ENCODE measurements at regions not wholly inside any gene's neighbourhood (a gene's known extent, or its start where the extent isn't known, plus 50 kb on each side); places are given as distances from the start of the nearest gene placed in this dataset.
"Not testable (repeated sequence)": the region's sequence is repeated elsewhere in the genome, so short reads cannot be mapped to it uniquely, and the experiment has no call there.

DNA sequence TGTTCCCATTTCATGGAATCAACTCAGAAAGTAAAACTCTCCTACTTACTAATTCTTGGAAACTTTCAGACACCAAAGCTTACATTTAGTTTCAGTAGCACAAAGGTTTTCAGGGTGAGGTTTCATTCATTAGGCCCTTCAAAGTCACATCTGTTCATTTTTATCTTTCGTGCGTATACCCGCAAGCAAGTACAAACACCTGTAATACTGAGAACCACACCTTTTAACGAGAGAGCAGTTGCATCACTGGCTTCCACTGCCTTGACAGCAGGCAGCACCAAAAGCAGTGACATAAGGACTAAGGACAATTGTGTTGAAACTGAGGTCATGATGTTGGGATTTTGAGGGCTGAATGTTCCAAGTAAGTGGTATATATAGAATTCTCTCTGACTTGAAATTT is 60.5 kb downstream of the GOLGA6L22 start:
- not testable (repeated sequence) for DNase-seq

DNA sequence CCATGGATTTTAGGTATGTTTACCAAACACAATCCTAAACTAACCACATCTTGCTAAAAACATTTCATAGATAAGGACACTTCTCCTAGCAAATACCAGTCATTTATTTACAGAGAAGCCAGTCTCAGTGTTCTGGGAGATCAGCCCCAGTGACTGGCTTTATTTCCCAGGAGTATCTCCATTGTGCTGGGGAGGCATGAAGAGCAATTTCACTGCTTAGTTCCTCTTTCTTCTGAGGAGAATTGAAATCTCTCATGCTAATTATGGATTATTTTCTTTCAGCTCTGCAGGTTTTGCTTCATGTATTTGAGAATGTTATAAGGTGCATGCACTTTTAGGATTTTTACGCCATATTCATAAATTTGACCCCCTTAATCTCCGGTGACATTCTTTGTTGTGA is 67.8 kb downstream of the GOLGA6L22 start:
- not testable (repeated sequence) for DNase-seq

DNA sequence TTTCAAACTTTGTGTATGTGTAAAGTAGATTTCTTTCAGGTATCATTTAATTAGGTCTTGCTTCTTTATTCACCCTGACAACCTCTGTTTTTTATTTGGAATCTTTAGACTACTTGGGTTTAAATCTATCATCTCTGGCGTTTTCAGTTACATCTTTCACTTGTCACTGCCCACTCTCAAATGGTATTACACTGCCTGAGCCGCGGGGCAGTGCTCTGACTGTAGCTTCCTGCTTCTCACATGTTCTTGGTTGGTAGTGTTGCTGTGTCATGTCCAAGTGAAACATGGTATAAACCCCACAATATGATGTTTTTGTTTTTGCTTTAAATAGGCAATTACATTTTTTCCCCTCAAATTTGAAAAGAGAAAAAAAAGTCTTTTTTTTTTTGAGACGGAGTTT is 68.3 kb downstream of the GOLGA6L22 start:
- not testable (repeated sequence) for DNase-seq

DNA sequence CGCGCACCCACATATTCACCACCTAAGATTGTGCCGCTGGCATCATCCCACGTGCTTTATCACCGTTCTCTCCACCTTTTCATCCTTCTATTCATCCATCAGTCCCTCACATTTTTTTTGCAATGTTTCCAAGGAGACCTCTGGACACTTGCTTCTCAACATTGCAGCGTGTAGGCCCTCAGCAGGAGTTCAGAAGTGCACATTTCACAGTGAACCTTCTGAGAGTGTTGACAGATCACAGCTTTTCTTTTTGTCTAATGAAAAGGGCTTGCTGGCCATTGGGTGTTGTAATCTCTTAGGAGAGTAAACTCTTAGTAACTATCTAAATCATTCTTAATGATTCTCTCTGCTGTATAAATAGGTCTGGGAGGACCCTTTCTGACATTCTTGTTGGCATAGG is 70.5 kb downstream of the GOLGA6L22 start:
- not testable (repeated sequence) for DNase-seq

DNA sequence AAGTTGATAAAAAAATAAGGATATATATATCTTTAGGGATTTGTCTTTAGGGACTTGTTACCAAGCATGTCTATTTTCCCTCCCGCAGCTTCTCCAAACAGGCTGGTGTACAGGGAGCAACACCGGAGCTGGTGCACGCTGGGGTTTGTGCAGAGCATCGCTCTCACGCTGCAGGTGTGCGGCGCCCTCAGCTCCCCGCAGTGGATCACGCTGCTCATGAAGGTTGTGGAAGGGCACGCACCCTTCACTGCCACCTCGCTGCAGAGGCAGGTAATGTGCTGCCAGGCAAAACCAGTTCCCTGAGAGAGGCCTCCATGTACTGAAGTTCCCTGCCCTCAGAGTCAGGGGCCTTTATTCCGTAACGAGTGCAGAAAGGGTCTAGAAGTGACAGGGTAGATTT is 101.0 kb downstream of the GOLGA6L22 start:
- not testable (repeated sequence) for DNase-seq

DNA sequence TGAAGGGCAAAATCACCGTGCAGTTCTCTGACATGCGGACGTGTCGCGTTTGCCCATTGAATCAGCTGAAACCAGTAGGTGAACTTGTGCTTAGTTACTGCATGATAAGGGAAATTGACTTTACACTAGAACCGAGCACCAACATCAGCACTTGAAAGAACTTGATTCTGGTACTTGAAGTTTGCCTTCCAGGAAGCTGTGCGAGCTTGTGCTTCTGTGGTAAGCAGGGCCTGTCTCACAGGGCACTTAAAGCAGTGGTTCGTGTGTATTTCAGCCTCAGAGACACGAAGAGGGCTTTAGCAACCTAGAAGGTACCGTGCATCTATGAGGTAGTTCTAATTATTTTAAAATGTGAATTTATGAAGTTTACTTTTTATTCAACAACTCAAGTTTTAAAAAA is 103.0 kb downstream of the GOLGA6L22 start:
- DNase-seq: not testable (repeated sequence)

DNA sequence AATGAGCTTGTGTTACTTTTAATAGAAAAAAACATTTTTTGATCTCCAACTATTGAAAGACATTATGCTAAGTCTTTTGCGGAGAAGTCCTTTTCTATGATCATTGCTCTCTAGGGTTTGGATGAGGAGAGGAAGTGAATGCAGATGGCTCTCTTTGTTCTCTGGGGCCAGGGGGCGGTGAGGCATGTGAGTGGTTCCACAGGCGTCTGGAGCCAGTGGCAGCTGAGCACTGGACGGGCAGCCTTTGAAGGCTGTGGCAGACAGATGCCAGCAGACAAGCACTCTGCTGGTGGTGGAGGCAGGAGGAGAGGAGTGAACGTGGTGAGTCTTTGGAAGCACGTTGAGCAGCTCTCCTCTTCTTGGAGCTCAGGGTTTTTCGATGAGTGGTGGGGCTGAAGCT is 107.8 kb downstream of the GOLGA6L22 start:
- DNase-seq: not testable (repeated sequence)

DNA sequence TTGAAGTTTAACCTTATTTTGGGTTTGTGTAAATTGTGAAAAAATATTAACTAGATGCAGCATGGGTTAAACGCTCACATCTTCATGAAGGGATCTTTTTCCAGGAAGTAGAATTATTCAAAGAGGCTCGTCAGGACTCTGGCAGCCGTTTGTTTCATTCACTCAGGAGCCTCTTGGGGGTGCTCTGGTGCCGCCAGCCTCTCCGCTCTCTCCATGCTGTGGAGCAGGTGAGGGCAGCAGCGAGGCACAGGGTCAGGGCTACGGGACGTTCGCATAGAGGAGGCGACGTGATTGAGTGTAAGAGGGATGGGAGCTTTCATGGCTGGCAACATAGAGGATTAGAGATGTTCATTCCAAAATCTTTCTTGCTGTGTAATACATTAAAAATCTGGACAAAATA is 110.8 kb downstream of the GOLGA6L22 start:
- not testable (repeated sequence) for DNase-seq

DNA sequence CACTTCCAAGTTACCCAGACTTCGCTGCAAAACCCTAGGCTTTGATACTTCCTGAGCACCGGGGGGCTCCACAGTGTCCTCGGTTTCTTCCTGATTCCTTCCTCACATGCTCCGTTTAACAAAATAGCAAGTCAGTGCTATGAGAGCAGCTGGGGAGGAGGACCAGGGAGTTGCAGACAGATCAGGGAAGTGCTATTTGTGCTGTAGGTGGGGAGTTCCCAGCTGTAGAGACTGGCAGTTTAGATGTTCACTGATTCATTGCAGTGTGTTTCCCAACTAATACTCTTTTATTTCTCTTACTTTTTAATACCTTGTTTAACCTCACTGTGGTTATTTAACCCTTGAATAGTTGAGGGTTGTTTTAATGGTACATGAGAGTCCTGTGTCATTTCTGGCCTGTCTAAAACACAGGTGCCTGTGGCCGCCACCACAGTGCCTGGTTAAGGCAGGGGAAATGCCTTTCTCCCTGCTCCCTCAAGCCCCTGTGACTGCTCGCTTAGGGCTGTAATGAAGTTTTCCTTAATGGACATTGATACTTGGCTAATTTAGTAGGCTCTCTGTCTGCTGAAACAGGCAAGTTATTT is 113.5 kb downstream of the GOLGA6L22 start:
- not testable (repeated sequence) for DNase-seq

DNA sequence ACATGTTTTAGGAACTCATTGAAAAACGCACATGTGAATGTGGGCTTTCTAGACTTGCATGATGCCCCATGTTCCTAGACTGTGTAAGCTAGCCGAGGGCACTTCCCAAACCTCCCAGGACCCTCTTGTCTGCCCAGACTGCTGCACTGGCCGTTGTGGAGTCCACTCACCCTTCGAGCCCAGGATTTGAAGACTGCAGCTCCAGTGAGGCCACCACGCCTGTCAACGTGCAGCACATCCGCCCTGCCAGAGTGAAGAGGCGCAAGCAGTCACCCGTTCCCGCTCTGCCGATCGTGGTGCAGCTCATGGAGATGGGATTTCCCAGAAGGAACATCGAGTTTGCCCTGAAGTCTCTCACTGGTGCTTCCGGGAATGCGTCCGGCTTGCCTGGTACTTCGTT is 114.1 kb downstream of the GOLGA6L22 start:
- not testable (repeated sequence) for DNase-seq

DNA sequence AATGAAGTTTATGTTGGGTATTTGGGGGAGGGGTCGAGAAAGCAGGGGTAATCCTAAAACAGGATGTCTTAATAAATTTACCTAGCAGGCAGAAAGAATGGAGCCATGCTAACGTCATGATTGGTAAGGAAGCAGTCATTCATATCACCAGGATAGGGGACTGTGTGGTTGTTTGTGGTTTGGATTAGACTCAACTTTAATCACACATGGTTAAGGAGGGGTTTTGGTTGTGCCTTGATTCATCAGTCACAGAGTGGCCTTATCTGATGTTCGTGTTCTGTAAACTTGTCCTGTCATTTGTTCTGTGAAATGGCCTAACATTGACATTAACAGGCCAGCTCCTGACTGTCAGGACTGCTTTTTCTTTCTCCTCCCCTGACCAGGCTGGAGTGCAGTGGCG is 119.1 kb downstream of the GOLGA6L22 start:
- not testable (repeated sequence) for DNase-seq

DNA sequence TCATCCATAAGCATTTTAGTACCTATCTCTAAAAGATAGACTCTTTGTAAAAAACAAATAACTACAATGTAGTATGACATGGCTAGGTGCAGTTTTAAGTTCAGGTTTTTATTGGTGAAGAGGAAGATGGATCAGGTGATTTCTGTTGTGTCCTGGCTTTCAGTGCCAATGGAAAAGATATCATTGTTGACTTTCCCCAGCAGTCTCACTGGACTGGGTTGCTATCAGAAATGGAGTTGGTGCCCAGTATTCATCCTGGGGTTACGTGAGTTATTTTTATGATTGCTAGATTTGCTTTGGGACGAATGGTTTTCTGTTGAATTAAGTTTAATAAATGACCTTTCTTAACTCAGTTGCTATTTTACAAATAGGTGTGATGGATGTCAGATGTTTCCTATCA is 120.5 kb downstream of the GOLGA6L22 start:
- DNase-seq: not testable (repeated sequence)

DNA sequence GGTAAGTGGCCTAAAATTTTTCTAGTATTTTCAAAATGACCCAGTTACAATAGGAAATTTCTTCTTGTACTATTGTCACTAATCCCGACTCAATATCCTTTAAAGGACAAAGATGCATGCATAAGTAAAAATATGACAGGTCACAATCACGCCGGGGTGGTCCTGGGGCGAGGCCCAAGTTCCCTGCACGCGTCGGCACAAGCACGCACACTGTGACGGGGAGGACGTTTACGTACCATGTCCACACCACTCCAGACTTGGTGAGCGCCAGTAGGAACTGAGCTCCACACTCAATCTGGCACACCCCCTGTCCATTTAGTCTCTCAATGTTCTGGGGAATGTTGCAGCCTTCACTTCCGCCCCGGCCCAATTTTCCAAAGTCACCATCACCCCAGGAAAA is 128.7 kb downstream of the GOLGA6L22 start:
- not testable (repeated sequence) for DNase-seq

DNA sequence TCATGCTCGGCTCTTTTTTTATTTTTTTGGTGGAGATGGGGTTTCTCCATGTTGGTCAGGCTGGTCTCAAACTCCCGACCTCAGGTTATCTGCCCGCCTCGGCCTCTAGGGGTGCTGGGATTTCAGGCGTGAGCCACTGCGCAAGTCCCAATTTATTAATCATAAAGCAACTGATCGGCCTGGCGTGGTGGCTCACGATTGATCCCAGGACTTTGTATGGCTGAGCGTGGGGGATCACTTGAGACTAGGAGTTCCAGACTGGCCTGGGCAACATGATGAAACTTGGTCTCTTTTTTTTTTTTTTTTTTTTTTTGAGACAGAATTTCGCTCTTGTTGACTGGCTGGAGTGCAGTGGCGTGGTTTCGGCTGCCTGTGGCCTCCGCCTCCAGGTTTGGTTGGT is 139.8 kb downstream of the GOLGA6L22 start:
- not testable (repeated sequence) for DNase-seq

DNA sequence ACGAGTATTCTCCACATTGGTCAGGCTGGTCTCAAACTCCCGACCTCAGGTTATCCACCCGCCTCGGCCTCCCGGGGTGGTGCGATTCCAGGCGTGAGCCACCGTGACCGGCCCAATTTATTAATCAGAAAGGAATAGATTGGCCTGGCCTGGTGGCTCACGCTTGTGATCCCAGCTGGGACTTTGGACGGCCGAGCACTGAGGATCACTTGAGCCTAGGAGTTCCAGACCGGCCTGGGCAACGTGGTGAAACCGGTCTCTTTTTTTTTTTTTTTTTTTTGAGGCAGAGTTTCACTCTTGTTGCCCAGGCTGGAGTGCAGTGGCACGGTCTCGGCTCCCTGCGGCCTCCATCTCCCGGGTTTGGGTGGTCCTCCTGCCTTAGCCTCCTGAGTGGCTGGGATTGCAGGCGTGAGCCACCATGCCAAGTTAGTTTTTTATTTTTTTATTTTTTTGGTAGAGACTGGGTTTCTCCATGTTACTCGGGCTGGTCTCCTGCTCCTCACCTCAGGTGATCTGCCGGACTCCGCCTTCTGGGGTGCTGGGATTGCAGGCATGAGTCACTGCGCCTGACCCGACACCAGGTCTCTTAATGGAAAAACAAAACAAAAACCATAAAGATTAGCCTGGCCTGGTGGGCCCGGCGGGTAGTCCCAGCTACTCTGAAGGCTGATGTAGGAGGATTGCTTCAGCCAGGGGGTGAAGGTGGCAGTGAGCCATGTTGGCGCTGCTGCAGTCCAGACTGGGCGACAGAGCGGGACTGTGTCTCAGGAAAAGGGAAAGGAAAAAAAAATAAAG is 141.0 kb downstream of the GOLGA6L22 start:
- not testable (repeated sequence) for DNase-seq

DNA sequence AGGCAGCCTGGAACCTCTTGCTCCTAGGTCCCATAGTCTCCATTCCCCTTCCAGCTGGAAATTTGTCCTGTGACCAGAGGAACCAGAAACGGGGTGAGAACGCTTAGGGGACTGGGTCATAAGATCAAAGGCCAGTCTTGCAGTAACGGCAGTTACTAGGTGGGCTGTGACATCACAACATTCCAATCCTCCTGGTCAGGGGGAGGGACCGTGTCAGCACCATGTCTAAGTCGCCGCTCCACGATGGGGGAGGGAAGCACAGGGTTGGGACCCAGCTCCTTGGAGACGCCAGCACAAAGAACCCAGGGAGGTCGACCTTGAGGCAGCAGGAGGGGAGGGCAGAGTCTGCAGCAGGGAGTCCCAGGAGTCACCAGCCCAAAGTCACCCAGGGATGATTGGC is 158.3 kb downstream of the GOLGA6L22 start:
- not testable (repeated sequence) for DNase-seq

DNA sequence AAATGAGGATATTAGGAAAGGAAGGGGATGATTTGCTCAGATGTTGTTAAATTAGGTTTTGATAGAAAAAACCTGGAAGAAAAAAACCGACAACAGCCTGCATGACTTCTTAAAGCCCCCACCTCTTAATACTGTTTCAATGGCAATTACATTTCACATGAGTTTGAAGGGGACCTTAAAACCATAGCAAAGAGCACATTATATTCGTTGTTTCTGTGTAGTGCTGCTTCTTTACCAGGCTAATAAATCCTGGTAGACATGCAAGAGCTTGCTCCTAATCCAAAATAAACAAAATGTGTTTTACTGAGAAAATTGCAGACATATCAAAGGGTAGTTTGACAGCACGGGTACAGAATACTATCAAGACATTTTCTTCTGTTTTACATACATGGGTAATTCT is 154.7 kb upstream of the NIPA1 start:
- DNase-seq: not testable (repeated sequence)

DNA sequence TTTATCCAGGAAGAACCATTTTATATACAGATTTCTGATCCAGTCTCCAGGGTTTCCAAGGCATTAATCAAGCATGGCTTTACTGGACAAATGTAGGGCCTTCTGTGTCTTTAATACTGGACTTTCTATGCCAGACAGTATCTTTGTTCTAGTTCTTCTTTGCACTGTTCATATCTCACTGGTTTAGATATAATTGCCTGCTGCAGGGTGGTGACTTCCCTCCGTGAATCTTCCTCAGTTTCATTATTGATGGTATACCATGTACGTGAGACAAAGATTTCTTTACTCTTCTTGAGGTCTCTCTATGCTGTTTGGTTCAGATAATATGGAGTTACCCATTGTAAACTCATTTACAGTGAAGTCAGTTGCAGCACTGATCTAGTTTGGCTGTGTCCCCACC is 146.5 kb upstream of the NIPA1 start:
- not testable (repeated sequence) for DNase-seq

DNA sequence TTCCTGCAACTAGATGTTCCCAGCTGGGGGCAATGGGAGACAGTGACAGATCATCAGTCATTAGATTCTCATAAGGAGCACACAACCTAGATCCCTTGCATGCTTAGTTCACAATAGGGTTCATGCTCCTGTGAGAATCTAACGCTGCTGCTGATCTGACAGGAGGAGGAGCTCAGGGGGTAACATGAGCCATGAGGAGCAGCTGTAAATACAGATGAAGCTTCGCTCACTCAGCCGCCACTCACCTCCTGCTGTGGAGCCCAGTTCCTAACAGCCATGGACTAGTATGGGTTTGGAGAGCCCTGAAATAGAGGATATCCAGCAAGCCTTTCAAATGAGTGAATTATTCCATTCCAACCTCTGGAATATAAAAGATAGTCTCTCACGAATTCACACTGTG is 137.0 kb upstream of the NIPA1 start:
- not testable (repeated sequence) for DNase-seq

DNA sequence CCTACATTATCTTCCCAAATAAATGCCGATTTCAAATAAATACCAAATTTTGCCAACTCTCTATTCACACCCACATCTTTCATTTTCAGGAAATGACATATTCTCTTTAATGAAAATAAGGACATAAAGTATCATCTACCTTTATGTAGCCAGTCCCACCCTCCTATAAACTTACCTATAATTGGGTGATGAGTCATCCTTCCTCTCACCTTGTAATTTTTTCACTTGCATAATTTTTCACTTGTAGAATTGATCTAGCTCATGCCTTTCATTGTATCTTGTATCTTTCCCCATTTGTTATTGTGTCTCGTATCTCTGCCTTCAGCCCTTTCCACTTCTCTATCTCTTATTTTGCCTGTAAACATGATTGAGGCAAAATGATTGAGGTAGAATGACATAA is 135.3 kb upstream of the NIPA1 start:
- DNase-seq: not testable (repeated sequence)

DNA sequence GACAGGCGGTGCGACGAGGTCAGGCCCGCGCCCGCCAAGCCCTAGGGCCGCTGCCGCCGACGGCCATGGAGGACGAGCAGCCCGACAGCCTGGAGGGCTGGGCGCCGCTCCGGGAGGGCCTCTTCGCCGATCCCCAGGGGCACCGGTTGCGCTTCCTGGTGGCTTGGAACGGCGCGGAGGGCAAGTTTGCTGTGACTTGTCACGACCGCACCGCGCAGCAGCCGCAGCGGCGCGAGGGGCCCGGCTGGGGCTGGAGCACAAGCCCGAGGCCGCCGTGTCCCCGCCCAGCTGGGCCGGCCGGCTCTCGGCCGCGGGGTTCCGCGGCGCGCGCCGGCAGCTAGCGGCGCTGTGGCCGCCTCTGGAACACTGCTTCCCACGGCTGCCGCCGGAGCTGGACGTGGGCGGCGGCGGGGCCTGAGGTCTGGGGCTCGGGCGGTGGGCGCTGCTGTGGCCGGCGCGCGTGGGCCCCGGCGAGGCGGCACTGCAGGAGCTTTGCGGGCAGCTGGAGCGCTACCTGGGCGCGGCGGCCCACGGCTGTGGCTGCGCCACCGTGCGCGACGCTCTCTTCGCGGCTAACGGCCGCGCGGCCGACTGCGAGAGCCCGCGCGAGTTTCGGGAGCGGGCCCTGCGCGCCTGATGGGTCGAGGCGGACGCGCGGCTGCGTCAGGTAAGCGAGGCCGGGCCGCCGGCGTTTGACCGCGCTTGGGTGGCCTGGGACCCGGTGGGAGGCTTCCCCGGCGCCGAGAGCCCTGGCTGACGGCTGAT is 122.0 kb upstream of the NIPA1 start:
- DNase-seq: not testable (repeated sequence)

DNA sequence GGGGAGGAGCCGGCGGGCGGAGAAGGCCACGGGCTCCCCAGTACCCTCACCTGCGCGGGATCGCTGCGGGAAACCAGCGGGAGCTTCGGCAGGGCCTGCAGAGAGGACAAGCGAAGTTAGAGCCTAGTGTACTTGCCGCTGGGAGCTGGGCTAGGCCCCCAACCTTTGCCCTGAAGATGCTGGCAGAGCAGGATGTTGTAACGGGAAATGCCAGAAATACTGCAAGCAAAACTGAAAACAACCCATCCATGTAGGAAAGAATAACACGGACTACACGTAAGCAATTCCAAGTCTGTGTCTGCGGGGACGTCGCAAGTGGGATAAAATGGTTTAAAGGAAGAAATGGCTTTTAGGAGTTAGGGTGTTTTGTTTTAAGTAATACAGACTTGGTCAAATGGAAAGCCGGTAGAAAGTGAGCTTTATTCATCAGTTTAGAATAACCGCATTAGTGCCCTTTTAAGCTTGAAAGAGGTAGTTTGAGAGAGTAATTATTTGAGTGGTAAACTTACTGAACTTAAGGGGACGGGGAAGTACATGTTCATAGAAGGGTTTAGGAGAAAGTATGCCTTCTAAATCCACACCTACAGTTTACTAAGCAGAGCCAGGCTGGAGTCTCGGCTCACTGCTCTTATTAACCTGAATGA is 121.3 kb upstream of the NIPA1 start:
- DNase-seq: not testable (repeated sequence)

DNA sequence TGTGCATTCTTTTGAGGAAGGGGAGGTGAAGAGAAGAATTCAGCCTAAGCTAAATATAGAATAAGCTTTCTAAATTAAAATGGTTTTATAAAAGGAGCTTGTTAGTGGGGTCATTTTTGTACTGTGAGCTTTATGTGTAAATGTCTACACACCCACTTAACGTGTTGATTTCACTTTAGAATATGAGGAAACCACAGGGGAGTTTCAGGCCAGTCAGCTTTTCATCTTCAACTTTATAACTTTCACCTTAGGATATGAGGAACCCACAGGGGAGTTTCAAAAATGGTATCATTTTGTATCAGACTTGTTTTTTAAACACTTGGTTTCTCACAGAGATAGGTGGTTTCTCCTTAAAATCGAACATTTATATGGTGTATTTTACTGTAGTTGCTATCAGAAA is 120.7 kb upstream of the NIPA1 start:
- not testable (repeated sequence) for DNase-seq
